GM04503 (cell line): ENCODE measurements at regions not wholly inside any gene's neighbourhood (a gene's known extent, or its start where the extent isn't known, plus 50 kb on each side); places are given as distances from the start of the nearest gene placed in this dataset.
"Not testable (repeated sequence)": the region's sequence is repeated elsewhere in the genome, so short reads cannot be mapped to it uniquely, and the experiment has no call there.

ENCODE experiments used
- DNase-seq: peaks from one replicate; pipeline ENCODE4 v3.0.0-alpha.2; 2012; ENCODE audit warnings: low read depth

GRCh38 chr7:127530148-127530547, 55.2 kb downstream of the GCC1 start:
- DNase-seq: peak; percentile 27

- DNase-seq: no peak
These were observed 57.8 kb downstream of the GCC1 start for GRCh38 chr7:127527561-127527960.

GRCh38 chr7:127525866-127526480, 59.4 kb downstream of the GCC1 start:
- no peak for DNase-seq

GRCh38 chr7:127516320-127516719, 69.1 kb downstream of the GCC1 start:
- no peak for DNase-seq

GRCh38 chr7:127514499-127514898, 70.9 kb downstream of the GCC1 start:
- DNase-seq: no peak

GRCh38 chr7:127513311-127513710, 72.1 kb downstream of the GCC1 start:
- no peak for DNase-seq

GRCh38 chr7:127512663-127513062, 72.7 kb downstream of the GCC1 start:
- no peak for DNase-seq

GRCh38 chr7:127504715-127505114, 80.7 kb downstream of the GCC1 start:
- no peak for DNase-seq

GRCh38 chr7:127501817-127502216, 83.6 kb downstream of the GCC1 start:
- DNase-seq: no peak

- no peak for DNase-seq
These were observed 94.9 kb upstream of the ZNF800 start for GRCh38 chr7:127487381-127487780.

GRCh38 chr7:127486654-127487053, 94.1 kb upstream of the ZNF800 start:
- DNase-seq: no peak

- no peak for DNase-seq
These were observed 93.0 kb upstream of the ZNF800 start for GRCh38 chr7:127485482-127485881.

GRCh38 chr7:127484954-127485353, 92.4 kb upstream of the ZNF800 start:
- DNase-seq: no peak

GRCh38 chr7:127478461-127478860, 86.0 kb upstream of the ZNF800 start:
- DNase-seq: no peak

GRCh38 chr7:127478024-127478355, 85.5 kb upstream of the ZNF800 start:
- no peak for DNase-seq

GRCh38 chr7:127477295-127478023, 85.0 kb upstream of the ZNF800 start:
- DNase-seq: no peak

- no peak for DNase-seq
These were observed 84.1 kb upstream of the ZNF800 start for GRCh38 chr7:127476618-127477017.

GRCh38 chr7:127474457-127474856, 81.9 kb upstream of the ZNF800 start:
- DNase-seq: no peak

- DNase-seq: no peak
These were observed 80.9 kb upstream of the ZNF800 start for GRCh38 chr7:127473409-127473808.

- no peak for DNase-seq
These were observed 67.6 kb upstream of the ZNF800 start for GRCh38 chr7:127460077-127460476.

GRCh38 chr7:127451258-127451657, 58.8 kb upstream of the ZNF800 start:
- DNase-seq: not testable (repeated sequence)

GRCh38 chr7:127448566-127448965, 56.1 kb upstream of the ZNF800 start:
- DNase-seq: no peak

GRCh38 chr7:127447326-127447945, 54.9 kb upstream of the ZNF800 start:
- DNase-seq: no peak

- no peak for DNase-seq
These were observed 54.3 kb upstream of the ZNF800 start for GRCh38 chr7:127446842-127447241.
